GM19324 (cell line): ENCODE measurements at regions not wholly inside any gene's neighbourhood (a gene's known extent, or its start where the extent isn't known, plus 50 kb on each side); places are given as distances from the start of the nearest gene placed in this dataset.

Experiments used
- ATAC-seq: cut with Tn5 transposase; IDR thresholded peaks from one replicate; pipeline ENCODE4 v1.9.1; 2021; ENCODE audit warnings: mild to moderate bottlenecking, moderate library complexity; ENCODE audit not compliant: unreplicated experiment, low FRiP score

GRCh38 chr5:8749556-8749955 lies 796.3 kb downstream of the SEMA5A start:
- ATAC-seq = no peak

- ATAC-seq = no peak
Observed at GRCh38 chr5:8750100-8750499, 795.8 kb downstream of the SEMA5A start.

- no peak for ATAC-seq
Observed at GRCh38 chr5:8751971-8752370, 793.9 kb downstream of the SEMA5A start.

GRCh38 chr5:8752595-8752994 lies 793.3 kb downstream of the SEMA5A start:
- ATAC-seq = no peak

GRCh38 chr5:8756498-8757084 lies 789.3 kb downstream of the SEMA5A start:
- ATAC-seq = no peak

GRCh38 chr5:8765886-8766285 lies 780.0 kb downstream of the SEMA5A start:
- no peak for ATAC-seq

- ATAC-seq = no peak
Observed at GRCh38 chr5:8766448-8766847, 779.4 kb downstream of the SEMA5A start.

- no peak for ATAC-seq
Observed at GRCh38 chr5:8767111-8767510, 778.8 kb downstream of the SEMA5A start.

- no peak for ATAC-seq
Observed at GRCh38 chr5:8767746-8768145, 778.1 kb downstream of the SEMA5A start.

- no peak for ATAC-seq
Observed at GRCh38 chr5:8769631-8770030, 776.2 kb downstream of the SEMA5A start.

- ATAC-seq = no peak
Observed at GRCh38 chr5:8770431-8770830, 775.4 kb downstream of the SEMA5A start.

- no peak for ATAC-seq
Observed at GRCh38 chr5:8773046-8773615, 772.7 kb downstream of the SEMA5A start.

- ATAC-seq = no peak
Observed at GRCh38 chr5:8784692-8785091, 761.2 kb downstream of the SEMA5A start.

GRCh38 chr5:8788246-8788645 lies 757.6 kb downstream of the SEMA5A start:
- ATAC-seq = no peak

- ATAC-seq = no peak
Observed at GRCh38 chr5:8805653-8806052, 740.2 kb downstream of the SEMA5A start.

GRCh38 chr5:8807636-8808035 lies 738.2 kb downstream of the SEMA5A start:
- no peak for ATAC-seq

GRCh38 chr5:8811581-8811980 lies 734.3 kb downstream of the SEMA5A start:
- ATAC-seq = no peak

- no peak for ATAC-seq
Observed at GRCh38 chr5:8813180-8813579, 732.7 kb downstream of the SEMA5A start.

GRCh38 chr5:8814105-8814504 lies 731.8 kb downstream of the SEMA5A start:
- no peak for ATAC-seq

- no peak for ATAC-seq
Observed at GRCh38 chr5:8824371-8824770, 721.5 kb downstream of the SEMA5A start.

- no peak for ATAC-seq
Observed at GRCh38 chr5:8825139-8825757, 720.6 kb downstream of the SEMA5A start.

- no peak for ATAC-seq
Observed at GRCh38 chr5:8826508-8826907, 719.4 kb downstream of the SEMA5A start.
